IMR-90 (cell line): ENCODE measurements at regions not wholly inside any gene's neighbourhood (a gene's known extent, or its start where the extent isn't known, plus 50 kb on each side); places are given as distances from the start of the nearest gene placed in this dataset.

Source experiments
- ATAC-seq: fragments of 200-7000 bp; cut with Tn5 transposase; 2 replicates; pipeline ENCODE4 v1.9.1; 2020; ENCODE audit warnings: low read depth, mild to moderate bottlenecking, moderate library complexity
- BruUV-seq: library from RNA; stranded (reverse); fragments of 400-500 nt; replicated peaks from 2 replicates; lab custom pipeline; 2021; lab: Mats Ljungman, UMichigan
- CTCF ChIA-PET: fragments of 300-600 bp; formaldehyde crosslinking; extraction: SDS; loops from one replicate; lab custom pipeline; 2021; ENCODE audit warnings: antibody characterized with exemption; lab: Yijun Ruan, JAX
- POLR2A ChIA-PET: fragments of 300-600 bp; sonication (Branson Sonifier 250); formaldehyde crosslinking; loops from one replicate; lab custom pipeline; 2022; ENCODE audit warnings: antibody characterized with exemption; ENCODE audit not compliant: unreplicated experiment; lab: Charles Lee
- DNase-seq: peaks from one replicate; pipeline ENCODE4 v3.0.0; 2013
- H2AFZ ChIP-seq: replicated peaks from 2 replicates; pipeline ENCODE3; 2013; ENCODE audit warnings: low read length, mild to moderate bottlenecking; ENCODE audit not compliant: poor library complexity
- H2AK5ac ChIP-seq: 2 replicates; pipeline ENCODE4 v1.6.1; 2013; ENCODE audit warnings: low read depth, low read length, inconsistent platforms
- H2AK9ac ChIP-seq: replicated peaks from 2 replicates; pipeline ENCODE3; 2013; ENCODE audit warnings: mild to moderate bottlenecking, low read depth, low read length, moderate library complexity; ENCODE audit not compliant: poor library complexity
- H2BK120ac ChIP-seq: 2 replicates; pipeline ENCODE4 v1.6.1; 2013; ENCODE audit warnings: low read depth, low read length, inconsistent platforms
- H2BK15ac ChIP-seq: 3 replicates; pipeline ENCODE4 v1.6.1; 2013; ENCODE audit warnings: low read depth, low read length, inconsistent platforms
- H2BK20ac ChIP-seq: 2 replicates; pipeline ENCODE4 v1.6.1; 2013; ENCODE audit warnings: low read depth, mild to moderate bottlenecking, inconsistent platforms, low read length, moderate library complexity
- H2BK5ac ChIP-seq: 2 replicates; pipeline ENCODE4 v1.6.1; 2013; ENCODE audit warnings: mild to moderate bottlenecking, low read depth, low read length, inconsistent platforms; ENCODE audit not compliant: poor library complexity, severe bottlenecking
- H3K14ac ChIP-seq: replicated peaks from 2 replicates; pipeline ENCODE4 v1.6.1; 2013; ENCODE audit warnings: low read depth, low read length, inconsistent platforms
- H3K18ac ChIP-seq: 2 replicates; pipeline ENCODE4 v1.6.1; 2013; ENCODE audit warnings: low read depth, low read length, control low read depth
- H3K23ac ChIP-seq: 2 replicates; pipeline ENCODE4 v1.6.1; 2013; ENCODE audit warnings: low read depth, low read length, inconsistent platforms
- H3K27ac ChIP-seq: 2 replicates; pipeline ENCODE4 v1.5.1; 2013; ENCODE audit warnings: mild to moderate bottlenecking, control low read depth, low read length; ENCODE audit not compliant: insufficient read depth
- H3K27me3 ChIP-seq: 2 replicates; pipeline ENCODE4 v1.6.1; 2013; ENCODE audit warnings: low read length; ENCODE audit not compliant: control insufficient read depth, insufficient read depth
- H3K36me3 ChIP-seq: 2 replicates; pipeline ENCODE4 v1.6.1; 2013; ENCODE audit warnings: low read length, mixed read lengths; ENCODE audit not compliant: control insufficient read depth, insufficient read depth
- H3K4ac ChIP-seq: 2 replicates; pipeline ENCODE4 v1.6.1; 2013; ENCODE audit warnings: low read depth, low read length, inconsistent platforms
- H3K4me1 ChIP-seq: 2 replicates; pipeline ENCODE4 v1.6.1; 2013; ENCODE audit warnings: low read length, mixed read lengths; ENCODE audit not compliant: control insufficient read depth, insufficient read depth
- H3K4me2 ChIP-seq: 2 replicates; pipeline ENCODE4 v1.6.1; 2013; ENCODE audit warnings: low read depth, mild to moderate bottlenecking, control low read depth, low read length, moderate library complexity
- H3K4me3 ChIP-seq: 2 replicates; pipeline ENCODE4 v1.5.1; 2013; ENCODE audit warnings: low read depth, mild to moderate bottlenecking, control low read depth, low read length, moderate library complexity; ENCODE audit not compliant: insufficient read depth
- H3K56ac ChIP-seq: 2 replicates; pipeline ENCODE4 v1.6.1; 2013; ENCODE audit warnings: low read length, inconsistent platforms; ENCODE audit not compliant: insufficient read depth; ENCODE audit errors: extremely low read depth
- H3K79me1 ChIP-seq, 2 experiments: 2 replicates each; pipeline ENCODE4 v1.6.1; 2013; ENCODE audit warnings: low read length in 2 of 2, inconsistent platforms in 1 of 2, low read depth in 1 of 2
- H3K9ac ChIP-seq: 2 replicates; pipeline ENCODE4 v1.6.1; 2013; ENCODE audit warnings: low read depth, low read length, control low read depth
- H3K9me1 ChIP-seq: 2 replicates; pipeline ENCODE4 v1.6.1; 2013; ENCODE audit warnings: low read length, inconsistent platforms; ENCODE audit not compliant: insufficient read depth
- H3K9me3 ChIP-seq: 2 replicates; pipeline ENCODE4 v1.6.1; 2013; ENCODE audit warnings: low read length; ENCODE audit not compliant: control insufficient read depth, insufficient read depth
- H4K20me1 ChIP-seq: 2 replicates; pipeline ENCODE4 v1.6.1; 2013; ENCODE audit warnings: low read length, inconsistent platforms; ENCODE audit not compliant: insufficient read depth
- H4K5ac ChIP-seq: 2 replicates; pipeline ENCODE4 v1.6.1; 2013; ENCODE audit warnings: mild to moderate bottlenecking, low read depth, low read length, control low read depth
- H4K8ac ChIP-seq, 2 experiments: 2 replicates each; pipeline ENCODE4 v1.6.1; 2013; ENCODE audit warnings: low read depth in 2 of 2, low read length in 2 of 2, control low read depth in 1 of 2, inconsistent platforms in 1 of 2
- H4K91ac ChIP-seq: 2 replicates; pipeline ENCODE4 v1.6.1; 2013; ENCODE audit warnings: low read depth, low read length, inconsistent platforms; ENCODE audit not compliant: insufficient read depth
- BHLHE40 ChIP-seq: fragments of 150-350 bp; IDR thresholded peaks from 2 replicates; pipeline ENCODE4 v1.6.1; 2016; ENCODE audit warnings: mild to moderate bottlenecking, low read depth, low read length
- CEBPB ChIP-seq: IDR thresholded peaks from 2 replicates; pipeline ENCODE4 v1.6.1; 2012; ENCODE audit warnings: low read depth, low read length, improper control_type of control experiment
- CHD1 ChIP-seq: IDR thresholded peaks from 2 replicates; pipeline ENCODE4 v1.6.1; 2012; ENCODE audit warnings: low read depth, low read length, improper control_type of control experiment
- ELK1 ChIP-seq: fragments of 150-350 bp; IDR thresholded peaks from 2 replicates; pipeline ENCODE4 v1.6.1; 2016; ENCODE audit warnings: low read depth, mild to moderate bottlenecking, low read length, moderate library complexity, borderline replicate concordance
- MAFK ChIP-seq: IDR thresholded peaks from 2 replicates; pipeline ENCODE4 v1.6.1; 2012; ENCODE audit warnings: low read depth, low read length, improper control_type of control experiment
- MAZ ChIP-seq: IDR thresholded peaks from 2 replicates; pipeline ENCODE4 v1.6.1; 2012; ENCODE audit warnings: low read depth, mild to moderate bottlenecking, low read length, improper control_type of control experiment, moderate library complexity, borderline replicate concordance
- MXI1 ChIP-seq: IDR thresholded peaks from 2 replicates; pipeline ENCODE4 v1.6.1; 2012; ENCODE audit warnings: low read depth, mild to moderate bottlenecking, low read length, moderate library complexity, borderline replicate concordance
- NFE2L2 ChIP-seq: fragments of 150-350 bp; IDR thresholded peaks from 2 replicates; pipeline ENCODE4 v1.6.1; 2016; ENCODE audit warnings: low read depth, mild to moderate bottlenecking, low read length
- POLR2A ChIP-seq: IDR thresholded peaks from 2 replicates; pipeline ENCODE4 v1.6.1; 2012; ENCODE audit warnings: mild to moderate bottlenecking, low read depth, low read length
- RAD21 ChIP-seq: IDR thresholded peaks from 2 replicates; pipeline ENCODE4 v1.6.1; 2012; ENCODE audit warnings: low read length, improper control_type of control experiment
- RCOR1 ChIP-seq: IDR thresholded peaks from 2 replicates; pipeline ENCODE4 v1.6.1; 2012; ENCODE audit warnings: mild to moderate bottlenecking, low read length, improper control_type of control experiment; ENCODE audit not compliant: insufficient replicate concordance
- RFX5 ChIP-seq: IDR thresholded peaks from 2 replicates; pipeline ENCODE4 v1.8.0; 2012; ENCODE audit warnings: low read depth, mild to moderate bottlenecking, low read length, moderate library complexity
- SMC3 ChIP-seq: fragments of 150-350 bp; IDR thresholded peaks from 2 replicates; pipeline ENCODE4 v1.6.1; 2016; ENCODE audit warnings: low read depth, mild to moderate bottlenecking, antibody characterized with exemption, low read length, moderate library complexity
- WGBS, 2 experiments: methylation state at CpG; one replicate each; pipeline versions ENCODE4 v1.1.5 to v1.1.7; 2013; ENCODE audit warnings: missing lambda C conversion rate in 2 of 2; ENCODE audit not compliant: insufficient read length in 1 of 2; ENCODE audit errors: extremely low coverage in 2 of 2; 5-methylcytosine and 5-hydroxymethylcytosine counted together
- dilution Hi-C: fragments of 300-500 bp; cut with HindIII; formaldehyde crosslinking; loops from one replicate; pipeline ENCODE4 v1.14.3; 2018; ENCODE audit warnings: low sequenced_read_pairs; ENCODE audit not compliant: unreplicated experiment
- in situ Hi-C: fragments of 300-500 bp; cut with MboI; formaldehyde crosslinking; loops from 3 replicates; pipeline ENCODE4 v1.14.3; 2019; ENCODE audit warnings: low sequenced_read_pairs, inconsistent platforms, mixed read lengths
- intact Hi-C: fragments of 100-400 bp; cut with micrococcal nuclease; formaldehyde crosslinking; loops from 2 replicates; pipeline ENCODE4 v1.10.0; 2022
- TF ChIP-seq, protein P1 (sequence below): conservative IDR thresholded peaks from 2 replicates; pipeline ENCODE4 v1.5.1; 2012; ENCODE audit warnings: mild to moderate bottlenecking, low read depth, low read length, improper control_type of control experiment
- TF ChIP-seq, protein P2 (sequence below): fragments of 150-350 bp; IDR thresholded peaks from 2 replicates; pipeline ENCODE4 v1.6.1; 2017; ENCODE audit warnings: mild to moderate bottlenecking, antibody characterized with exemption, low read length, low read depth

DNA sequence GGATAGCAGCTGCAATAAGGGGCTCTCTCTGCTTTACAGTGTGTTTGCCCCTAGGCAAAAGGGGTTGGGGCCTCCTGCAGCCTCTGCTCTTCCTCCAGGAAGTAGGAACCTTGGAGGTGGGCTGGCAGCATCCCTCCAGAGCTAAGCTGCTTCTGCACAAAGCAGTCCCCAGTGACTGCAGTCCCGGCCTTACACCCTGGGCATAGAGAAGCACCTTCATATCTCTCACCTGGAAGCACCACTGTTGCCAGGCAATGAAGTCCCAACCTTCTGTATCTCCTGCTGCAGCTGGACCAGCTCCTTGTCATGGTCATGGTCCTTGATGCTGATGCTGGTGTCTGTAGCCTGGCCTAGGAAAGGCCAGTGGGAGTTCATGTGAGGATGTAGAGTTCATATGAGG is 171.1 kb upstream of the TET2 start:
- Histone ChIP-seq H2BK15ac (no peak overlapping the region), H3K9ac (no peak overlapping the region), H3K27ac (no peak overlapping the region), H3K79me1 (no peaks in the 10 kb centered on the region), H4K5ac (no peak overlapping the region), H3K4ac (no peak overlapping the region), H3K23ac (no peak overlapping the region), H4K8ac (no peak overlapping the region), H3K4me1 (no peaks in the 10 kb centered on the region), H2BK20ac (no peak overlapping the region), H3K9me3 (no peaks in the 10 kb centered on the region), H2AFZ (no peak overlapping the region), H2BK5ac (no peak overlapping the region), H3K27me3 (no peaks in the 10 kb centered on the region), H3K4me2 (no peak overlapping the region), H4K91ac (no peak overlapping the region), H3K56ac (no peak overlapping the region), H3K9me1 (no peaks in the 10 kb centered on the region), H3K4me3 (no peak overlapping the region), H3K18ac (no peak overlapping the region), H2BK120ac (no peak overlapping the region), H3K36me3 (no peaks in the 10 kb centered on the region), H2AK5ac (no peak overlapping the region), H2AK9ac (no peak overlapping the region), H3K14ac (no peak overlapping the region), H4K20me1 (no peaks in the 10 kb centered on the region)
- ChIA-PET POLR2A (no interaction called here), CTCF (interaction anchor here (0.6 kb wide), 1 partner anchor 50 kb away, joined by 3 read pairs; no protein-coding TSS in a partner anchor)
- BruUV-seq = no TSS peak
- TF ChIP-seq, protein P1, sequence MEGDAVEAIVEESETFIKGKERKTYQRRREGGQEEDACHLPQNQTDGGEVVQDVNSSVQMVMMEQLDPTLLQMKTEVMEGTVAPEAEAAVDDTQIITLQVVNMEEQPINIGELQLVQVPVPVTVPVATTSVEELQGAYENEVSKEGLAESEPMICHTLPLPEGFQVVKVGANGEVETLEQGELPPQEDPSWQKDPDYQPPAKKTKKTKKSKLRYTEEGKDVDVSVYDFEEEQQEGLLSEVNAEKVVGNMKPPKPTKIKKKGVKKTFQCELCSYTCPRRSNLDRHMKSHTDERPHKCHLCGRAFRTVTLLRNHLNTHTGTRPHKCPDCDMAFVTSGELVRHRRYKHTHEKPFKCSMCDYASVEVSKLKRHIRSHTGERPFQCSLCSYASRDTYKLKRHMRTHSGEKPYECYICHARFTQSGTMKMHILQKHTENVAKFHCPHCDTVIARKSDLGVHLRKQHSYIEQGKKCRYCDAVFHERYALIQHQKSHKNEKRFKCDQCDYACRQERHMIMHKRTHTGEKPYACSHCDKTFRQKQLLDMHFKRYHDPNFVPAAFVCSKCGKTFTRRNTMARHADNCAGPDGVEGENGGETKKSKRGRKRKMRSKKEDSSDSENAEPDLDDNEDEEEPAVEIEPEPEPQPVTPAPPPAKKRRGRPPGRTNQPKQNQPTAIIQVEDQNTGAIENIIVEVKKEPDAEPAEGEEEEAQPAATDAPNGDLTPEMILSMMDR = no peak
- TF ChIP-seq RFX5 (no peak), RAD21 (no peak), BHLHE40 (no peak), MAZ (no peak), SMC3 (no peak), MAFK (no peak), RCOR1 (no peak), NFE2L2 (no peak), CHD1 (no peak), CEBPB (no peak), MXI1 (no peak), POLR2A (no peak), ELK1 (no peak)
- TF ChIP-seq, protein P2, sequence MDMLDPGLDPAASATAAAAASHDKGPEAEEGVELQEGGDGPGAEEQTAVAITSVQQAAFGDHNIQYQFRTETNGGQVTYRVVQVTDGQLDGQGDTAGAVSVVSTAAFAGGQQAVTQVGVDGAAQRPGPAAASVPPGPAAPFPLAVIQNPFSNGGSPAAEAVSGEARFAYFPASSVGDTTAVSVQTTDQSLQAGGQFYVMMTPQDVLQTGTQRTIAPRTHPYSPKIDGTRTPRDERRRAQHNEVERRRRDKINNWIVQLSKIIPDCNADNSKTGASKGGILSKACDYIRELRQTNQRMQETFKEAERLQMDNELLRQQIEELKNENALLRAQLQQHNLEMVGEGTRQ = no peak
- DNase-seq (no peak), ATAC-seq (no peak)
- intact Hi-C loops (no loop called here), in situ Hi-C loops (no loop called here), dilution Hi-C loops (no loop called here)
- no CpG with 5 or more reads among the region's 1 CpG for WGBS, 2 experiments
